HG02884 (cell line): ENCODE measurements at regions not wholly inside any gene's neighbourhood (a gene's known extent, or its start where the extent isn't known, plus 50 kb on each side); places are given as distances from the start of the nearest gene placed in this dataset.
"Not testable (repeated sequence)": the region's sequence is repeated elsewhere in the genome, so short reads cannot be mapped to it uniquely, and the experiment has no call there.

Experiments
- ATAC-seq: cut with Tn5 transposase; IDR thresholded peaks from one replicate; pipeline ENCODE4 v1.9.1; 2021; ENCODE audit warnings: mild to moderate bottlenecking, moderate library complexity; ENCODE audit not compliant: unreplicated experiment

- no peak for ATAC-seq
Observed at GRCh38 chr1:201719812-201720521, 109.0 kb upstream of the IPO9 start.

GRCh38 chr1:201720522-201720844 is 108.5 kb upstream of the IPO9 start:
- no peak for ATAC-seq

- ATAC-seq, result no peak
Observed at GRCh38 chr1:201721082-201722049, 107.6 kb upstream of the IPO9 start.

GRCh38 chr1:201724039-201724765 is 104.8 kb upstream of the IPO9 start:
- ATAC-seq, result no peak

- no peak for ATAC-seq
Observed at GRCh38 chr1:201724766-201725118, 104.2 kb upstream of the IPO9 start.

GRCh38 chr1:201726700-201727099 is 102.3 kb upstream of the IPO9 start:
- ATAC-seq, result no peak

- no peak for ATAC-seq
Observed at GRCh38 chr1:201728731-201729130, 100.2 kb upstream of the IPO9 start.

- no peak for ATAC-seq
Observed at GRCh38 chr1:201729973-201730608, 98.9 kb upstream of the IPO9 start.

GRCh38 chr1:201730611-201731010 is 98.3 kb upstream of the IPO9 start:
- no peak for ATAC-seq

- ATAC-seq, result no peak
Observed at GRCh38 chr1:201731142-201731541, 97.8 kb upstream of the IPO9 start.

GRCh38 chr1:201731592-201731991 is 97.4 kb upstream of the IPO9 start:
- ATAC-seq, result no peak

- no peak for ATAC-seq
Observed at GRCh38 chr1:201732351-201732750, 96.6 kb upstream of the IPO9 start.

GRCh38 chr1:201734221-201734620 is 94.7 kb upstream of the IPO9 start:
- not testable (repeated sequence) for ATAC-seq

GRCh38 chr1:201734786-201735185 is 94.2 kb upstream of the IPO9 start:
- no peak for ATAC-seq

- ATAC-seq, result no peak
Observed at GRCh38 chr1:201736707-201737320, 92.1 kb upstream of the IPO9 start.

- ATAC-seq, result no peak
Observed at GRCh38 chr1:201737352-201738060, 91.5 kb upstream of the IPO9 start.

GRCh38 chr1:201739080-201739479 is 89.9 kb upstream of the IPO9 start:
- ATAC-seq, result no peak

- ATAC-seq, result no peak
Observed at GRCh38 chr1:201739492-201740085, 89.4 kb upstream of the IPO9 start.

GRCh38 chr1:201740086-201740541 is 88.8 kb upstream of the IPO9 start:
- ATAC-seq, result no peak
